GM10248 (cell line): ENCODE measurements at regions not wholly inside any gene's neighbourhood (a gene's known extent, or its start where the extent isn't known, plus 50 kb on each side); places are given as distances from the start of the nearest gene placed in this dataset.

Experiments used
- CTCF ChIA-PET: fragments of 300-600 bp; sonication (Branson Sonifier 250); formaldehyde crosslinking; extraction: SDS; loops from one replicate; lab custom pipeline; 2021; ENCODE audit warnings: antibody characterized with exemption; lab: Yijun Ruan, JAX
- POLR2A ChIA-PET: fragments of 350-650 bp; sonication (Branson Sonifier 250); formaldehyde crosslinking; extraction: SDS; loops from one replicate; lab custom pipeline; 2020; ENCODE audit warnings: antibody characterized with exemption; lab: Yijun Ruan, JAX
- DNase-seq: peaks from one replicate; pipeline ENCODE4 v3.0.0; 2012; ENCODE audit errors: extremely low spot score
- TF ChIP-seq, protein P1 (sequence below): IDR thresholded peaks from 2 replicates; pipeline ENCODE4 v1.5.1; 2012; ENCODE audit warnings: mild to moderate bottlenecking, low read depth; ENCODE audit errors: extremely low read depth, missing control alignments, control extremely low read depth

DNA sequence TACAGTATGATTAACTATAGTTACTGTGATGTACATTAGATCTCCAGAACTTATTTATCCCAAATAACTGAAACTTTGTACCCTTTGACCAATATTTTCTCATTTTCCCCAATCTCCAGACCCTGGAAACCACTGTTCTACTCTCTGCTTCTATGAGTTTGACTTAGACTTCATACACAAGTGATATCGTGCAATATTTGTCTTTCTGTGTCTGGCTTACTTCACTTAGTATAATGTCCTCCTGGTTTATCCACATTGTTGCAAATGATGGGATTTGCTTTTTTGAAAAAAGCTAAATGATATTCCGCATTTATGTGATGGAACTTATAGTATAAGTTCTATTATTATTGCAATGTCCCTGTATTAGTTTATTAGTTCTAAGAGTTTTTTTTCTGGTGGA, 81.8 kb upstream of the SOD3 start:
- no peak for DNase-seq
- POLR2A ChIA-PET = no interaction called here
- CTCF ChIA-PET = interaction anchor here (0.8 to 2.0 kb wide), 2 partner anchors 10 to 74 kb away, joined by 3 to 5 read pairs; no protein-coding TSS in a partner anchor
- TF ChIP-seq, protein P1, sequence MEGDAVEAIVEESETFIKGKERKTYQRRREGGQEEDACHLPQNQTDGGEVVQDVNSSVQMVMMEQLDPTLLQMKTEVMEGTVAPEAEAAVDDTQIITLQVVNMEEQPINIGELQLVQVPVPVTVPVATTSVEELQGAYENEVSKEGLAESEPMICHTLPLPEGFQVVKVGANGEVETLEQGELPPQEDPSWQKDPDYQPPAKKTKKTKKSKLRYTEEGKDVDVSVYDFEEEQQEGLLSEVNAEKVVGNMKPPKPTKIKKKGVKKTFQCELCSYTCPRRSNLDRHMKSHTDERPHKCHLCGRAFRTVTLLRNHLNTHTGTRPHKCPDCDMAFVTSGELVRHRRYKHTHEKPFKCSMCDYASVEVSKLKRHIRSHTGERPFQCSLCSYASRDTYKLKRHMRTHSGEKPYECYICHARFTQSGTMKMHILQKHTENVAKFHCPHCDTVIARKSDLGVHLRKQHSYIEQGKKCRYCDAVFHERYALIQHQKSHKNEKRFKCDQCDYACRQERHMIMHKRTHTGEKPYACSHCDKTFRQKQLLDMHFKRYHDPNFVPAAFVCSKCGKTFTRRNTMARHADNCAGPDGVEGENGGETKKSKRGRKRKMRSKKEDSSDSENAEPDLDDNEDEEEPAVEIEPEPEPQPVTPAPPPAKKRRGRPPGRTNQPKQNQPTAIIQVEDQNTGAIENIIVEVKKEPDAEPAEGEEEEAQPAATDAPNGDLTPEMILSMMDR = no peak

DNA sequence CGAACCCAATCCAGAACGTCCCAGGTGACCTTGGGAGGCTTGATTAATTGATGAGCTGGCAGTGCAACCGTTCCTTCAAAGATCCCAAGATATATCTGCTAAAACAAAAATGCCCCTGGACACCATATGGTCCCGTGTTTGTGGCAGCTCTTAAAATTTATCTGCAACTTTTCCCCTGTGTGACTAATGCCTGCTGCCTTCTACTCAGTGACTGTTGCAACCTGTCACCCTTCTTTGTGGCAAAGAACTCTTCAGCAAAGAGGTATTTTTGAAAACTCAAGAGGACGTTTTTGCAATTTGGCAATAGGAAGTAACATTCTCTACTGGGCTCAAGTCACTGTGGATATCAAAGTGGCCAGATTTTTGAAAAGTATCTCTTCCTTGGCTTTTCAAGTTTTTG, 75.8 kb upstream of the SOD3 start:
- DNase-seq = no peak
- CTCF ChIA-PET = interaction anchor here (1.5 kb wide), 1 partner anchor 20 kb away, joined by 3 read pairs; no protein-coding TSS in a partner anchor
- POLR2A ChIA-PET = no interaction called here
- TF ChIP-seq, protein P1 = no peak

DNA sequence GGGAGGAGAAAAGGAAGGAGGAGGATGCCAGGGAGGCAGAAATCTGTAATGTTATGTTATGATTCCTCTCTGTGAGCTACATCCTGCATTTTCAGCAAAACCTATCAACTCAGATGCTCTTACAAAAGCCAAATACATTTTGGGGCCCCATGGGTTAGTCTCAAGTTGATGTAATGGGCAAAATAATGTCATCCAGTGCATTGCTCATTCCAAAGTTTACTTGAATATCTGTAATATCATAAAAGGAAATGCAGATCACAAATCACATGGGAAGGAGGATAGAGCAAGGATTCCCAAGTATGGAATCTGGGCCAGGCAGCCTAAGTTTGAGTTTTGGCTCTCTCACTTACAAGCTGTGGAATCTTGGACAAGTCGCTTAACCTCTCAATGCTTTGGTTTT, 74.9 kb upstream of the SOD3 start:
- ChIA-PET CTCF (no interaction called here), POLR2A (no interaction called here)
- DNase-seq = no peak
- TF ChIP-seq, protein P1 = no peak

DNA sequence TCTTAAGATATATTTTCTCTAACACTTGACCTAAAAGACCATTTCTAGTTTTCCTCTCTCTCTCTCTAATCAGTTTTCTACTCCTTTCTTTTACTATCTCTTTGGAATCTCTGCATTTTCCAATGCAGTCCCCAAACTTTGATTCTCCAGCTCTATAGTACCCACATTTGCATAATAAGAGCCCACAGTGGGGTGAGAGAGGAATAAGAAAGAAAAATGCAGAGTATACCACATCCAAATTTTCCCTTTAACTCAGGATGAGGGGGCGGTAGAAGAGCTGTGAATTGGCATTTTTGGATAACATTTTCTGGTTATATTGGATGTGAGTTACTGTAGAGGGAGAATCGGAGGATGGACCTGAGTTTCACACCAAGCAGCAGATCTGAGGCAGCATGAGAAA, 74.4 kb upstream of the SOD3 start:
- ChIA-PET CTCF (no interaction called here), POLR2A (no interaction called here)
- DNase-seq = no peak
- TF ChIP-seq, protein P1 = no peak

DNA sequence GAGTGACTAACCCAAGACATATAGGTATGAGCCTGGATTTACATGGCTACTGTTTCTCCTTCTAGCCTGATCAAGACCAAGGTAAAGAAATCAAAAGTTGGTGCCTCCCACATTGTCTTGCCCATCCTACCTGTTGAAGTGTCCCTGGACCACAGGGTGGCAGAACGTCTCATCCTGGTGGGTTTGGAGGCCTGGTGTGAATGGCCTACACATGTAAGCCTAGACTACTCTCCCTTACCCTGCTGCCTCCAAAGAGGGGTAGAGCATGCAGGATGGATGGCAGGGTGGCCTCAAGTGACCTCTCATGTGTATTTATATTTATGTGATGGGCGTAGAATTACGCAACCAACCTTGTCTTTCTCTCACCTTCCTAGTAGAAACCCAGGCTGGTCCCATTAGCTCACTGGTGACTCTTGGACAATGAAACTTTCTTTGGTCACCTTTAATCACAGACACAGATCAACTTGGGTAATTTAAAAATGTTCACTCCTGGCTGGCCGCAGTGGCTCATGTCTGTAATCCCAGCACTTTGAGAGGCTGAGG, 73.3 kb upstream of the SOD3 start:
- TF ChIP-seq, protein P1 = no peak
- ChIA-PET POLR2A (no interaction called here), CTCF (interaction anchor here (2.3 kb wide), 1 partner anchor 8 kb away, joined by 5 read pairs; no protein-coding TSS in a partner anchor)
- DNase-seq = no peak

DNA sequence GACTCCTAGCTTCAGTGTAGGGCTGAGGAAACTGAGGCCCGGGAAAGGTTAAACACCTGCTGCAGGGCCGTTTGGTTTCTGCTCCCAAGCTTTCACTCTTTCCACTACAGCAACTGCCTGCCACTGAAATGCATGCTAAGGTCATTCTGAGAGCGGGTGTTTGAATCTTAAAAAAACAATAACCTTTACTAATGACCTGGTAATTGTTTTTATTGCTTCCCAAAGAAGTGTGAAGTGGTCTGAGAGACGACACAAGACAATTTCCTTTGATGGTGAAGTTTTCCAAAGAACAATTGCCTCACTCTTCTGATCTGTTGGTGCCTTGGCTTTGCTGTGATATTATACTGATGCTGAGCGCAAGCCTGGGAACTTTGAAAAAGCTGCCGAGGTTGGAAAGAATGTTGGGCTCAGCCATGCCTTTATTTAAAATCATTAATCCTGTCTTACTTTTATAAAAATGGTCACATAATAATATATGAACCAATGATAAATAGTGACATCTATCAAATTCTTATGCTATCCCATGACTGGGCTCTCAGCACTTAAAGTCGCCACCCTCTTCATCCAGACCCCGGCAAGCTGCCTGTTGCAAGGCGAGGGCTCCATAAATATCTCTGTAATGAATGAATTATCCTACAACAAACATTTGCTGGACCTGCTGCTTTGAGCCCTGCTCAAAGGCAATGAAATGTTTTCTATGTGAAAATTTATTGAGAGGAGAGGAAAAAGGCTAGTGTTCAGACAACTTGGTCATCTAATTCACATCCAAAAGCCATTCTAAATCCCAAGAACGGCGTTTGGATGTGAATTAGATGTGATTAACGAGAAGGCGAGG, 67.8 kb upstream of the SOD3 start:
- CTCF ChIA-PET = no interaction called here
- POLR2A ChIA-PET = no interaction called here
- TF ChIP-seq, protein P1 = no peak
- DNase-seq = no peak
